ENCODE measurements at regions not wholly inside any gene's neighbourhood (a gene's known extent, or its start where the extent isn't known, plus 50 kb on each side); places are given as distances from the start of the nearest gene placed in this dataset.

DNA sequence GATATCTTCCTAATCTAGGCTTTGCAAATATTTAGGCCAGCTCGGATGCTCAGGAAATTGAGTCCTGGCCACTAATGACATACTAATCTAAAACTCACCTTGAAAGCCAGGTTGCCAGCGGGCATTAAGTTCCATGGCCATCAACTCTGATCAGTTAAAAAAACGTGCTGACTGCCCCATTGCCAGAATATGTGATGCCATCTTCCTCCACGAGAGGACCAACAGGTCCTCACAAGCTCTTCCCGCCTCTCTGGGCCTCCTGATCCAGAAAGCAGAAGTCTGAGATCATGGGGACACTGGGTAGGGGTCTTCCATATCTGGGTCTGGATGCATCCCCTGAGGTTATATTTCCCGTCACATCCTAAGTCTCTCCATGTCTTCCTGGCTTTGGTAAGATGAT is 311.3 kb downstream of the TCERG1L start:
- TF ChIP-seq, protein P1, sequence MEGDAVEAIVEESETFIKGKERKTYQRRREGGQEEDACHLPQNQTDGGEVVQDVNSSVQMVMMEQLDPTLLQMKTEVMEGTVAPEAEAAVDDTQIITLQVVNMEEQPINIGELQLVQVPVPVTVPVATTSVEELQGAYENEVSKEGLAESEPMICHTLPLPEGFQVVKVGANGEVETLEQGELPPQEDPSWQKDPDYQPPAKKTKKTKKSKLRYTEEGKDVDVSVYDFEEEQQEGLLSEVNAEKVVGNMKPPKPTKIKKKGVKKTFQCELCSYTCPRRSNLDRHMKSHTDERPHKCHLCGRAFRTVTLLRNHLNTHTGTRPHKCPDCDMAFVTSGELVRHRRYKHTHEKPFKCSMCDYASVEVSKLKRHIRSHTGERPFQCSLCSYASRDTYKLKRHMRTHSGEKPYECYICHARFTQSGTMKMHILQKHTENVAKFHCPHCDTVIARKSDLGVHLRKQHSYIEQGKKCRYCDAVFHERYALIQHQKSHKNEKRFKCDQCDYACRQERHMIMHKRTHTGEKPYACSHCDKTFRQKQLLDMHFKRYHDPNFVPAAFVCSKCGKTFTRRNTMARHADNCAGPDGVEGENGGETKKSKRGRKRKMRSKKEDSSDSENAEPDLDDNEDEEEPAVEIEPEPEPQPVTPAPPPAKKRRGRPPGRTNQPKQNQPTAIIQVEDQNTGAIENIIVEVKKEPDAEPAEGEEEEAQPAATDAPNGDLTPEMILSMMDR (IDR thresholded peaks at IDR 0.05; ENCODE audit: insufficient read depth, low read length), result no peak
- TF ChIP-seq GABPA (IDR thresholded peaks at IDR 0.05; ENCODE audit: low read depth) (no peak), POLR2AphosphoS5 (IDR thresholded peaks at IDR 0.05; ENCODE audit: low read depth) (no peak)
